ENCODE measurements at regions not wholly inside any gene's neighbourhood (a gene's known extent, or its start where the extent isn't known, plus 50 kb on each side); places are given as distances from the start of the nearest gene placed in this dataset.

- Mint-ChIP-seq H3K4me1 (ENCODE audit: low read depth) (peaks cover 15% of the 10 kb centered on the region), H3K9me3 (no peaks in the 10 kb centered on the region), H3K27me3 (no peaks in the 10 kb centered on the region), H3K36me3 (ENCODE audit: low read depth) (no peaks in the 10 kb centered on the region), H3K27ac (no peak overlapping the region), H3K4me3 (no peak overlapping the region)
- intact Hi-C loops (cut with micrococcal nuclease), result no loop called here
Measured at GRCh38 chr1:238248356-238248755, 357.6 kb upstream of the ZP4 start.

GRCh38 chr1:238242181-238242580 is 351.5 kb upstream of the ZP4 start:
- no peak overlapping the region for H3K27ac Mint-ChIP-seq
- H3K9me3 Mint-ChIP-seq, result no peaks in the 10 kb centered on the region
- H3K4me1 Mint-ChIP-seq (ENCODE audit: low read depth), result no peaks in the 10 kb centered on the region
- no peak overlapping the region for H3K4me3 Mint-ChIP-seq
- intact Hi-C loops (cut with micrococcal nuclease), result no loop called here
- H3K27me3 Mint-ChIP-seq, result no peaks in the 10 kb centered on the region
- H3K36me3 Mint-ChIP-seq (ENCODE audit: low read depth), result no peaks in the 10 kb centered on the region

GRCh38 chr1:238241607-238242006 is 350.9 kb upstream of the ZP4 start:
- Mint-ChIP-seq H3K27ac (no peak overlapping the region), H3K27me3 (no peaks in the 10 kb centered on the region), H3K36me3 (ENCODE audit: low read depth) (no peaks in the 10 kb centered on the region), H3K4me1 (ENCODE audit: low read depth) (no peaks in the 10 kb centered on the region), H3K4me3 (no peak overlapping the region), H3K9me3 (no peaks in the 10 kb centered on the region)
- intact Hi-C loops (cut with micrococcal nuclease), result no loop called here

- intact Hi-C loops (cut with micrococcal nuclease), result no loop called here
- no peaks in the 10 kb centered on the region for H3K9me3 Mint-ChIP-seq
Measured at GRCh38 chr1:238239343-238239742, 348.6 kb upstream of the ZP4 start.

GRCh38 chr1:238233966-238234365 is 343.2 kb upstream of the ZP4 start:
- Mint-ChIP-seq H3K4me3 (no peak overlapping the region), H3K36me3 (ENCODE audit: low read depth) (no peaks in the 10 kb centered on the region), H3K4me1 (ENCODE audit: low read depth) (no peaks in the 10 kb centered on the region), H3K27me3 (no peaks in the 10 kb centered on the region), H3K9me3 (no peaks in the 10 kb centered on the region), H3K27ac (no peak overlapping the region)
- intact Hi-C loops (cut with micrococcal nuclease), result no loop called here

More at GRCh38 chr1:238239343-238239742, 348.6 kb upstream of the ZP4 start:
- no peaks in the 10 kb centered on the region for H3K36me3 Mint-ChIP-seq (ENCODE audit: low read depth)
- H3K27ac Mint-ChIP-seq, result no peak overlapping the region
- no peak overlapping the region for H3K4me3 Mint-ChIP-seq
- H3K27me3 Mint-ChIP-seq, result no peaks in the 10 kb centered on the region
- no peaks in the 10 kb centered on the region for H3K4me1 Mint-ChIP-seq (ENCODE audit: low read depth)

- intact Hi-C loops (cut with micrococcal nuclease), result no loop called here
- H3K27ac Mint-ChIP-seq, result no peak overlapping the region
Measured at GRCh38 chr1:238232084-238232710, 341.5 kb upstream of the ZP4 start.

GRCh38 chr1:238226810-238227209 is 336.1 kb upstream of the ZP4 start:
- no peak overlapping the region for H3K4me3 Mint-ChIP-seq
- H3K27ac Mint-ChIP-seq, result no peak overlapping the region
- intact Hi-C loops (cut with micrococcal nuclease), result no loop called here

More at GRCh38 chr1:238232084-238232710, 341.5 kb upstream of the ZP4 start:
- peaks cover under 1% of the 10 kb centered on the region for H3K9me3 Mint-ChIP-seq
- no peaks in the 10 kb centered on the region for H3K27me3 Mint-ChIP-seq
- no peaks in the 10 kb centered on the region for H3K4me1 Mint-ChIP-seq (ENCODE audit: low read depth)
- no peak overlapping the region for H3K4me3 Mint-ChIP-seq
- H3K36me3 Mint-ChIP-seq (ENCODE audit: low read depth), result no peaks in the 10 kb centered on the region

GRCh38 chr1:238223076-238223640 is 332.4 kb upstream of the ZP4 start:
- H3K27me3 Mint-ChIP-seq, result no peaks in the 10 kb centered on the region
- H3K9me3 Mint-ChIP-seq, result peaks cover 7% of the 10 kb centered on the region
- no peaks in the 10 kb centered on the region for H3K36me3 Mint-ChIP-seq (ENCODE audit: low read depth)
- H3K4me1 Mint-ChIP-seq (ENCODE audit: low read depth), result no peaks in the 10 kb centered on the region
- intact Hi-C loops (cut with micrococcal nuclease), result no loop called here
- no peak overlapping the region for H3K27ac Mint-ChIP-seq
- H3K4me3 Mint-ChIP-seq, result no peak overlapping the region

More at GRCh38 chr1:238226810-238227209, 336.1 kb upstream of the ZP4 start:
- no peaks in the 10 kb centered on the region for H3K4me1 Mint-ChIP-seq (ENCODE audit: low read depth)
- no peaks in the 10 kb centered on the region for H3K27me3 Mint-ChIP-seq
- H3K9me3 Mint-ChIP-seq, result peaks cover 7% of the 10 kb centered on the region
- H3K36me3 Mint-ChIP-seq (ENCODE audit: low read depth), result no peaks in the 10 kb centered on the region

- Mint-ChIP-seq H3K9me3 (peaks cover 3% of the 10 kb centered on the region), H3K4me1 (ENCODE audit: low read depth) (no peaks in the 10 kb centered on the region), H3K36me3 (ENCODE audit: low read depth) (no peaks in the 10 kb centered on the region), H3K27me3 (no peaks in the 10 kb centered on the region), H3K4me3 (no peak overlapping the region), H3K27ac (no peak overlapping the region)
- intact Hi-C loops (cut with micrococcal nuclease), result no loop called here
Measured at GRCh38 chr1:238221738-238222137, 331.0 kb upstream of the ZP4 start.

GRCh38 chr1:238214449-238214848 is 323.7 kb upstream of the ZP4 start:
- intact Hi-C loops (cut with micrococcal nuclease), result no loop called here
- H3K27ac Mint-ChIP-seq, result no peak overlapping the region

GRCh38 chr1:238205045-238205662 is 314.4 kb upstream of the ZP4 start:
- no peak overlapping the region for H3K27ac Mint-ChIP-seq
- no peaks in the 10 kb centered on the region for H3K36me3 Mint-ChIP-seq (ENCODE audit: low read depth)
- intact Hi-C loops (cut with micrococcal nuclease), result no loop called here
- H3K27me3 Mint-ChIP-seq, result no peaks in the 10 kb centered on the region
- H3K9me3 Mint-ChIP-seq, result no peaks in the 10 kb centered on the region
- H3K4me1 Mint-ChIP-seq (ENCODE audit: low read depth), result no peaks in the 10 kb centered on the region
- no peak overlapping the region for H3K4me3 Mint-ChIP-seq

More at GRCh38 chr1:238214449-238214848, 323.7 kb upstream of the ZP4 start:
- H3K4me3 Mint-ChIP-seq, result no peak overlapping the region
- no peaks in the 10 kb centered on the region for H3K36me3 Mint-ChIP-seq (ENCODE audit: low read depth)
- H3K9me3 Mint-ChIP-seq, result peaks cover 17% of the 10 kb centered on the region
- no peaks in the 10 kb centered on the region for H3K4me1 Mint-ChIP-seq (ENCODE audit: low read depth)
- no peaks in the 10 kb centered on the region for H3K27me3 Mint-ChIP-seq

GRCh38 chr1:238201992-238202391 is 311.3 kb upstream of the ZP4 start:
- H3K27me3 Mint-ChIP-seq, result no peaks in the 10 kb centered on the region
- H3K36me3 Mint-ChIP-seq (ENCODE audit: low read depth), result no peaks in the 10 kb centered on the region
- H3K9me3 Mint-ChIP-seq, result no peaks in the 10 kb centered on the region

GRCh38 chr1:238199325-238199724 is 308.6 kb upstream of the ZP4 start:
- H3K9me3 Mint-ChIP-seq, result no peaks in the 10 kb centered on the region
- no peaks in the 10 kb centered on the region for H3K27me3 Mint-ChIP-seq
- no peak overlapping the region for H3K4me3 Mint-ChIP-seq
- H3K27ac Mint-ChIP-seq, result no peak overlapping the region
- no peaks in the 10 kb centered on the region for H3K36me3 Mint-ChIP-seq (ENCODE audit: low read depth)
- intact Hi-C loops (cut with micrococcal nuclease), result no loop called here
- H3K4me1 Mint-ChIP-seq (ENCODE audit: low read depth), result no peaks in the 10 kb centered on the region

More at GRCh38 chr1:238201992-238202391, 311.3 kb upstream of the ZP4 start:
- no peak overlapping the region for H3K27ac Mint-ChIP-seq
- no peak overlapping the region for H3K4me3 Mint-ChIP-seq
- no peaks in the 10 kb centered on the region for H3K4me1 Mint-ChIP-seq (ENCODE audit: low read depth)
- intact Hi-C loops (cut with micrococcal nuclease), result no loop called here

- intact Hi-C loops (cut with micrococcal nuclease), result no loop called here
- H3K9me3 Mint-ChIP-seq, result no peaks in the 10 kb centered on the region
- H3K4me1 Mint-ChIP-seq (ENCODE audit: low read depth), result no peaks in the 10 kb centered on the region
- no peak overlapping the region for H3K27ac Mint-ChIP-seq
- H3K36me3 Mint-ChIP-seq (ENCODE audit: low read depth), result no peaks in the 10 kb centered on the region
- no peaks in the 10 kb centered on the region for H3K27me3 Mint-ChIP-seq
- H3K4me3 Mint-ChIP-seq, result no peak overlapping the region
Measured at GRCh38 chr1:238196516-238196915, 305.8 kb upstream of the ZP4 start.

All from dendritic cell treated with granulocyte-macrophage colony-stimulating factor and Interleukin-4, amounts not matched to agents 40 ng/mL and 50 ng/mL, for 4 days (primary cell).